ENCODE measurements at regions not wholly inside any gene's neighbourhood (a gene's known extent, or its start where the extent isn't known, plus 50 kb on each side); places are given as distances from the start of the nearest gene placed in this dataset.

DNA sequence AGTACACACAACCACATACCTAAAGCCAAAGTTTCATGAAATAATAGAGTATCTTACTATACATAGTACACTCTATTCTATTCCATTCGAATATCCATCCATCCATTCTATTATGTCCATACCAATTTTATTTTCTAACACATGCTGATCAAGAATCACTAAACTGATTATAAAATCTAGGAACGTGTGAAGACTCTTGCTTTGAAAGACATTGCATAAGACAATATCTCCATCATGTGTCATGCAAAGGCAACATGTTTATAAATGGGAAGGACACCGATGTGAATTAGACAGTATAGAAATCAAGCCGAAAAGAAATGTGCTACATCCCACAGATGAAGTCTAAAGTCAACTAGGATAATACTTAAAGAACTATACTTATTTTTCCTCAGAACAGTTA is 1561.5 kb upstream of the TENM4 start:
- TF ChIP-seq POLR2A (IDR thresholded peaks at IDR 0.05; ENCODE audit: low read depth, low read length) (no peak), POLR2AphosphoS5 (IDR thresholded peaks at IDR 0.05; ENCODE audit: low read depth, low read length) (no peak), TAF1 (IDR thresholded peaks at IDR 0.05; ENCODE audit: borderline replicate concordance, low read depth, low read length) (no peak)

Measured in GM12892 (cell line).